ENCODE measurements at regions not wholly inside any gene's neighbourhood (a gene's known extent, or its start where the extent isn't known, plus 50 kb on each side); places are given as distances from the start of the nearest gene placed in this dataset.

DNA sequence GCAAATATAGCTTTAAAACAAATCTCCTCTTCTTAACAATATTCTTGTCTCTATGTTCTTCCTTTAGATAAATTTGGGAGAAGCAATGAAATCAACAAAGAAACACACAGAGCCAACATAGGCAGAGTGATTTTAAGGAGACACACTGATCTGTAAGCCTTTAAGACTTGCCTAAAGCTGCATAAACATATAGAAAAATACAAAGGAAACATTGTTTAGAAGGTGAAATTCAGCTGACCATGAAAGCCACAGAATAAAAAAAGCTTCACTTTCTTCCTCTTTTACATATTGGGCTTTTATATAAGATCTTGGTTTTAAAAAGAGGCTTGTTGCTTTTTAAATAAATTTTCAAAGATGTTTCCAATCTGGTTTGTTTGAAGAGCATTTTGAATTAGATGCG, 1277.5 kb downstream of the EFNA5 start:
- TF ChIP-seq, protein P1, sequence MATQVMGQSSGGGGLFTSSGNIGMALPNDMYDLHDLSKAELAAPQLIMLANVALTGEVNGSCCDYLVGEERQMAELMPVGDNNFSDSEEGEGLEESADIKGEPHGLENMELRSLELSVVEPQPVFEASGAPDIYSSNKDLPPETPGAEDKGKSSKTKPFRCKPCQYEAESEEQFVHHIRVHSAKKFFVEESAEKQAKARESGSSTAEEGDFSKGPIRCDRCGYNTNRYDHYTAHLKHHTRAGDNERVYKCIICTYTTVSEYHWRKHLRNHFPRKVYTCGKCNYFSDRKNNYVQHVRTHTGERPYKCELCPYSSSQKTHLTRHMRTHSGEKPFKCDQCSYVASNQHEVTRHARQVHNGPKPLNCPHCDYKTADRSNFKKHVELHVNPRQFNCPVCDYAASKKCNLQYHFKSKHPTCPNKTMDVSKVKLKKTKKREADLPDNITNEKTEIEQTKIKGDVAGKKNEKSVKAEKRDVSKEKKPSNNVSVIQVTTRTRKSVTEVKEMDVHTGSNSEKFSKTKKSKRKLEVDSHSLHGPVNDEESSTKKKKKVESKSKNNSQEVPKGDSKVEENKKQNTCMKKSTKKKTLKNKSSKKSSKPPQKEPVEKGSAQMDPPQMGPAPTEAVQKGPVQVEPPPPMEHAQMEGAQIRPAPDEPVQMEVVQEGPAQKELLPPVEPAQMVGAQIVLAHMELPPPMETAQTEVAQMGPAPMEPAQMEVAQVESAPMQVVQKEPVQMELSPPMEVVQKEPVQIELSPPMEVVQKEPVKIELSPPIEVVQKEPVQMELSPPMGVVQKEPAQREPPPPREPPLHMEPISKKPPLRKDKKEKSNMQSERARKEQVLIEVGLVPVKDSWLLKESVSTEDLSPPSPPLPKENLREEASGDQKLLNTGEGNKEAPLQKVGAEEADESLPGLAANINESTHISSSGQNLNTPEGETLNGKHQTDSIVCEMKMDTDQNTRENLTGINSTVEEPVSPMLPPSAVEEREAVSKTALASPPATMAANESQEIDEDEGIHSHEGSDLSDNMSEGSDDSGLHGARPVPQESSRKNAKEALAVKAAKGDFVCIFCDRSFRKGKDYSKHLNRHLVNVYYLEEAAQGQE (IDR thresholded peaks at IDR 0.05; ENCODE audit: low read depth) = no peak
- TF ChIP-seq, protein P2, sequence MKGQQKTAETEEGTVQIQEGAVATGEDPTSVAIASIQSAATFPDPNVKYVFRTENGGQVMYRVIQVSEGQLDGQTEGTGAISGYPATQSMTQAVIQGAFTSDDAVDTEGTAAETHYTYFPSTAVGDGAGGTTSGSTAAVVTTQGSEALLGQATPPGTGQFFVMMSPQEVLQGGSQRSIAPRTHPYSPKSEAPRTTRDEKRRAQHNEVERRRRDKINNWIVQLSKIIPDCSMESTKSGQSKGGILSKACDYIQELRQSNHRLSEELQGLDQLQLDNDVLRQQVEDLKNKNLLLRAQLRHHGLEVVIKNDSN (IDR thresholded peaks at IDR 0.05) = no peak
- TF ChIP-seq EGR1 (IDR thresholded peaks at IDR 0.05) = no peak
- TF ChIP-seq FOXM1 (IDR thresholded peaks at IDR 0.05; ENCODE audit: borderline replicate concordance, low read depth) = no peak
- no peak for TF ChIP-seq TAF1 (IDR thresholded peaks at IDR 0.05; ENCODE audit: low read depth)
- TF ChIP-seq TEAD4 (IDR thresholded peaks at IDR 0.05) = no peak
- TF ChIP-seq NFIC (IDR thresholded peaks at IDR 0.05) = no peak
- no peak for TF ChIP-seq TCF12 (IDR thresholded peaks at IDR 0.05; ENCODE audit: low read depth)
- TF ChIP-seq CREB1 (IDR thresholded peaks at IDR 0.05; ENCODE audit: low read depth) = no peak
- TF ChIP-seq CEBPB (IDR thresholded peaks at IDR 0.05) = no peak

DNA sequence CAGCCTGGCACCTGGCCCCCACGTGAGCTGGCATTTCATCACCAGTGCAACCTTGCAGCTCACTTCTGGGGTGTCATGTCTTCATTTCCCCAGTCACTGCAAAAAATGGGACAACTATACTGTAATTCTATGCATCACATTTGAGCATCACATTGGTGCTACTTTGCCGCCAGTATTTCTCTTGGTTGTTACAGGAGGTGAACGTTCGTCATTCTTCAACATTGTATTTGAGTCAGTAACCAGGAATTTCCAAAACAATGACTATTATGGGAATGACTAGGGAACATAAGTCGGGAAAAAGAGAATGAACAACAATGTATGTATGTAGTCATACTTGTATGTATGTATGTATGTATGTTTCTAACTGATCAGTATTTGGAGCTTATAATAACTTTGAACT, 1278.0 kb downstream of the EFNA5 start:
- TF ChIP-seq, protein P2 (IDR thresholded peaks at IDR 0.05) = no peak
- TF ChIP-seq TCF12 (IDR thresholded peaks at IDR 0.05; ENCODE audit: low read depth) (no peak), CEBPB (IDR thresholded peaks at IDR 0.05) (no peak), YY1 (IDR thresholded peaks at IDR 0.05; ENCODE audit: low read depth) (no peak), EGR1 (IDR thresholded peaks at IDR 0.05) (no peak), NFIC (IDR thresholded peaks at IDR 0.05) (no peak), EP300 (IDR thresholded peaks at IDR 0.05; ENCODE audit: borderline replicate concordance) (no peak), RAD21 (IDR thresholded peaks at IDR 0.05; ENCODE audit: low read depth) (no peak), CREB1 (IDR thresholded peaks at IDR 0.05; ENCODE audit: low read depth) (no peak), TAF1 (IDR thresholded peaks at IDR 0.05; ENCODE audit: low read depth) (no peak), FOXM1 (IDR thresholded peaks at IDR 0.05; ENCODE audit: borderline replicate concordance, low read depth) (no peak), TEAD4 (IDR thresholded peaks at IDR 0.05) (no peak), ZBTB7A (IDR thresholded peaks at IDR 0.05; ENCODE audit: low read depth) (no peak)
- TF ChIP-seq, protein P3, sequence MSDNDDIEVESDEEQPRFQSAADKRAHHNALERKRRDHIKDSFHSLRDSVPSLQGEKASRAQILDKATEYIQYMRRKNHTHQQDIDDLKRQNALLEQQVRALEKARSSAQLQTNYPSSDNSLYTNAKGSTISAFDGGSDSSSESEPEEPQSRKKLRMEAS (IDR thresholded peaks at IDR 0.05) = no peak
- TF ChIP-seq, protein P1 (IDR thresholded peaks at IDR 0.05; ENCODE audit: low read depth) = no peak

DNA sequence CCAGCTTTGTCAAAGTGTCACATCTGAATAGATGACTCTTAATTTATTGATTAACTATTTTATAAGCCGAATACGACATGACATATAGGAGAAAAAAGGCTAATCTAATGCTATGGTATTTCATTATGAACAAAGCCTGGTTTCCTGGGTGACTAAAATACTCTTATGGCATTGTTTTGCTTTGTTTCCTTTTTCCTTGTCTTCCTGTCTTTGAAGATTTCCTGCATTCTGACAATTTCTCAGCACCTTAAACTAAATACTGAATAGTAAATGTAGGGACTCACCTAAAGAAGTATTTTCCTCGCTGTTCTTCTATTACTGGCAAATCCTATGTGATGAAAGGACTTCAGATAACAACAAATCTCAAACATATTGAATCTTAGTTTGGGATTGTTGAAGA, 1284.5 kb downstream of the EFNA5 start:
- TF ChIP-seq TAF1 (IDR thresholded peaks at IDR 0.05; ENCODE audit: low read depth) = no peak
- TF ChIP-seq TCF12 (IDR thresholded peaks at IDR 0.05; ENCODE audit: low read depth) = no peak
- TF ChIP-seq CEBPB (IDR thresholded peaks at IDR 0.05) = no peak
- no peak for TF ChIP-seq TEAD4 (IDR thresholded peaks at IDR 0.05)
- no peak for TF ChIP-seq RAD21 (IDR thresholded peaks at IDR 0.05; ENCODE audit: low read depth)
- TF ChIP-seq, protein P3 (IDR thresholded peaks at IDR 0.05) = no peak
- TF ChIP-seq, protein P2 (IDR thresholded peaks at IDR 0.05) = no peak
- no peak for TF ChIP-seq CREB1 (IDR thresholded peaks at IDR 0.05; ENCODE audit: low read depth)
- no peak for TF ChIP-seq ZBTB7A (IDR thresholded peaks at IDR 0.05; ENCODE audit: low read depth)
- TF ChIP-seq, protein P1 (IDR thresholded peaks at IDR 0.05; ENCODE audit: low read depth) = no peak

DNA sequence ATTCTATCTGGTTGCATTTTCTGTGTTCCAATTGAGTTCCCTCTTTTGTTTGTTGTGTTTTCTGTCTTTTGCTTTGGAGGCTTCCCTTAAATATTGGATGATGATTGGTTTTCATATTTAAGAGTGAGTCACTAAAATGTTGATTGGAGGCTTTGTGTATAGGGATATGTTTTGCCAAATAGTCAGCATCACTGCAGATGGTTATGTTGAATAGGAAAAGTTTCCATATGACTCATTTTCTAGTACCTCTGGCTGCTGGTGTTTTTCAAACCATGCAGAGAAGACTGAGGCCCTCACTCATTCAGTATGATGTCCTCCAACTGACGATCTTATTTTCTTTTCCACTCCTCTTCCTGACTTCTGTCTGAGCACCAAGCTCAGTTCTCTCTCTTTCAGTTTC, 1290.0 kb downstream of the EFNA5 start:
- TF ChIP-seq ZBTB7A (IDR thresholded peaks at IDR 0.05; ENCODE audit: low read depth) = no peak
- TF ChIP-seq, protein P1 (IDR thresholded peaks at IDR 0.05; ENCODE audit: low read depth) = no peak
- TF ChIP-seq, protein P3 (IDR thresholded peaks at IDR 0.05) = no peak
- no peak for TF ChIP-seq YY1 (IDR thresholded peaks at IDR 0.05; ENCODE audit: low read depth)
- TF ChIP-seq CEBPB (IDR thresholded peaks at IDR 0.05) = no peak
- TF ChIP-seq RAD21 (IDR thresholded peaks at IDR 0.05; ENCODE audit: low read depth) = no peak
- TF ChIP-seq FOXM1 (IDR thresholded peaks at IDR 0.05; ENCODE audit: borderline replicate concordance, low read depth) = no peak
- TF ChIP-seq EGR1 (IDR thresholded peaks at IDR 0.05) = no peak
- no peak for TF ChIP-seq EP300 (IDR thresholded peaks at IDR 0.05; ENCODE audit: borderline replicate concordance)
- TF ChIP-seq TCF12 (IDR thresholded peaks at IDR 0.05; ENCODE audit: low read depth) = no peak
